Pancreas (tissue), 10 donors: ENCODE measurements at regions not wholly inside any gene's neighbourhood (a gene's known extent, or its start where the extent isn't known, plus 50 kb on each side); places are given as distances from the start of the nearest gene placed in this dataset.
"Not testable (repeated sequence)": the region's sequence is repeated elsewhere in the genome, so short reads cannot be mapped to it uniquely, and the experiment has no call there.

Source experiments
- ATAC-seq, 4 donors: fragments of 200-7000 bp; cut with Tn5 transposase; one replicate each; pipeline versions ENCODE4 v1.8.0 to v1.9.1; 2020; ENCODE audit warnings: mild to moderate bottlenecking in 4 of 4, moderate library complexity in 4 of 4
- DNase-seq, 6 donors: peaks; one replicate each; pipeline ENCODE4 v3.0.0-alpha.2; 2020
- FAIRE-seq: peaks from 2 replicates; lab custom pipeline; 2012; peaks lifted over from hg19 to GRCh38; lab: Jason Lieb, UNC
- H3K27ac ChIP-seq, 4 donors: fragments of 200-600 bp; sonication (generic); 1 replicate in 3 of 4; 2 replicates in 1 of 4; pipeline versions ENCODE4 v1.5.0 to v1.8.0; 2020
- H3K27me3 ChIP-seq, 4 donors: fragments of 200-600 bp; one replicate each; pipeline ENCODE4 v1.8.0; 2021
- H3K36me3 ChIP-seq, 3 donors: fragments of 200-600 bp; sonication (generic) in 1 of 3; one replicate each; pipeline versions ENCODE4 v1.5.0 to v1.8.0; 2020 to 2021
- H3K4me1 ChIP-seq, 3 donors: fragments of 200-600 bp; one replicate each; pipeline ENCODE4 v1.8.0; 2021
- H3K4me3 ChIP-seq, 4 donors: fragments of 200-600 bp; sonication (generic) in 2 of 4; one replicate each; pipeline versions ENCODE4 v1.5.0 to v1.8.0; 2020 to 2021
- H3K9me3 ChIP-seq, 4 donors: fragments of 200-600 bp; one replicate each; pipeline ENCODE4 v1.8.0; 2021
- WGBS, 2 donors: extraction: QIAGEN DNeasy Blood & Tissue Kit; methylation state at CpG; one replicate each; pipeline ENCODE4 v1.1.7; 2013; 5-methylcytosine and 5-hydroxymethylcytosine counted together
- intact Hi-C, 3 donors: fragments of 100-400 bp; cut with DNase I; formaldehyde crosslinking; loops; one replicate each; pipeline versions ENCODE4 v1.11.1 to v1.14.2; 2022
- TF ChIP-seq, protein P1 (sequence below), 4 donors: fragments of 200-600 bp; sonication (generic) in 3 of 4; IDR thresholded peaks; one replicate each; pipeline versions ENCODE4 v1.5.0 to v1.8.0; 2021; ENCODE audit warnings: antibody characterized with exemption in 4 of 4
- donor health status: healthy with polysubstance abuse.
- donor health status: DM: no; HTN: no; CAD: no; lungs with moderate emphysema.
- donor health status: DM: no; HTN: no; CAD: no.
- donor health status: control.
- donor health status: control.
- donor health status: Bipolar disorder and iron deficiency.
- donor health status: DM: yes; HTN: yes; CAD: no.
- donor health status: DM: no; HTN: no; CAD: no.
- donor health status: DM: no; HTN: no; CAD: no.
- donor health status: DM: yes; HTN: yes; CAD: no.

DNA sequence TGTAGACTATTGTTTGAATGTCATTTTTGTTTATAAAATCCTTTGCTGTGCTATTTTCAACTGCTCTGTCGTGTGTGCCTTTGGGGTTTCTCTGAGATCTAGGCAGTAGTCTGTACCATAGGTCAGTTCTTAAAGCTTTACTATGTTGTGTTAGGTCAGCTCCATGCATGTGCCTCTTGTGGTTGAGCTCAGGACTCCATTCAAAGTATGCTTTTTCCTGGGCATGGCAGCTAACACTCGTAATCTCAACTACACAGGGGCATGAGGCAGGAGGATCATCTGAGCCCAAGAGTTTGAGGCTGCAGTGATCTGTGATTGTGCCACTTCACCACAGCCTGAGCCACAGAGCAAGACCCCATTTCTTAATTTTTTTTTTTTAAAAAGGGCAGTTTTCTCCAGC lies 174.4 kb upstream of the SPHKAP start:
- ATAC-seq (no peak), DNase-seq (no peak), FAIRE-seq (no peak)
- no peaks in the 10 kb centered on the region for H3K9me3 ChIP-seq
- H3K27me3 ChIP-seq: no peaks in the 10 kb centered on the region
- no peak overlapping the region for H3K4me3 ChIP-seq
- TF ChIP-seq, protein P1, sequence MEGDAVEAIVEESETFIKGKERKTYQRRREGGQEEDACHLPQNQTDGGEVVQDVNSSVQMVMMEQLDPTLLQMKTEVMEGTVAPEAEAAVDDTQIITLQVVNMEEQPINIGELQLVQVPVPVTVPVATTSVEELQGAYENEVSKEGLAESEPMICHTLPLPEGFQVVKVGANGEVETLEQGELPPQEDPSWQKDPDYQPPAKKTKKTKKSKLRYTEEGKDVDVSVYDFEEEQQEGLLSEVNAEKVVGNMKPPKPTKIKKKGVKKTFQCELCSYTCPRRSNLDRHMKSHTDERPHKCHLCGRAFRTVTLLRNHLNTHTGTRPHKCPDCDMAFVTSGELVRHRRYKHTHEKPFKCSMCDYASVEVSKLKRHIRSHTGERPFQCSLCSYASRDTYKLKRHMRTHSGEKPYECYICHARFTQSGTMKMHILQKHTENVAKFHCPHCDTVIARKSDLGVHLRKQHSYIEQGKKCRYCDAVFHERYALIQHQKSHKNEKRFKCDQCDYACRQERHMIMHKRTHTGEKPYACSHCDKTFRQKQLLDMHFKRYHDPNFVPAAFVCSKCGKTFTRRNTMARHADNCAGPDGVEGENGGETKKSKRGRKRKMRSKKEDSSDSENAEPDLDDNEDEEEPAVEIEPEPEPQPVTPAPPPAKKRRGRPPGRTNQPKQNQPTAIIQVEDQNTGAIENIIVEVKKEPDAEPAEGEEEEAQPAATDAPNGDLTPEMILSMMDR (IDR thresholded peaks at IDR 0.05): no peak
- intact Hi-C loops: no loop called here
- H3K4me1 ChIP-seq: no peaks in the 10 kb centered on the region
- no peaks in the 10 kb centered on the region for H3K36me3 ChIP-seq
- H3K27ac ChIP-seq: no peak overlapping the region
- WGBS, 2 donors: 57 to 59% methylated on average over 2 of the region's 2 CpGs

DNA sequence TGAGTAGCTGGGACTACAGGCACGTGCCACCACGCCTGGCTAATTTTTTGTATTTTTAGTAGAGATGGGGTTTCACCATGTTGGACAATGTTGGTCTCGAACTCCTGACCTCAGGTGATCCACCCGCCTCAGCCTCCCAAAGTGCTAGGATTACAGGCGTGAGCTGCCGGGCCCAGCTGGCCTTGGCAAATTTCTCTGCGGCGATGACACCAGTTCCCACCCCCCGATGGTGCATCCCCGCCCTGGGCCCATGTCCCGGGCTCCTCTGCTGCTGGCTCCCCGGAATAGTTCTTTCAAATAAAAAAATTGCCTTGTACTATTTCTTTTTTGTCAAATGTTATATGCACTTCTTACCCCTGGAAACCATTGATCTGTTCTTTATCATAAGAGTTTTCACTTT lies 171.5 kb upstream of the SPHKAP start:
- H3K4me1 ChIP-seq, H3K36me3 ChIP-seq, H3K27me3 ChIP-seq, intact Hi-C loops, H3K9me3 ChIP-seq, H3K27ac ChIP-seq, ATAC-seq, DNase-seq, FAIRE-seq, H3K4me3 ChIP-seq: not testable (repeated sequence)
- 86 to 92% methylated on average over 11 to 12 of the region's 12 CpGs for WGBS, 2 donors

DNA sequence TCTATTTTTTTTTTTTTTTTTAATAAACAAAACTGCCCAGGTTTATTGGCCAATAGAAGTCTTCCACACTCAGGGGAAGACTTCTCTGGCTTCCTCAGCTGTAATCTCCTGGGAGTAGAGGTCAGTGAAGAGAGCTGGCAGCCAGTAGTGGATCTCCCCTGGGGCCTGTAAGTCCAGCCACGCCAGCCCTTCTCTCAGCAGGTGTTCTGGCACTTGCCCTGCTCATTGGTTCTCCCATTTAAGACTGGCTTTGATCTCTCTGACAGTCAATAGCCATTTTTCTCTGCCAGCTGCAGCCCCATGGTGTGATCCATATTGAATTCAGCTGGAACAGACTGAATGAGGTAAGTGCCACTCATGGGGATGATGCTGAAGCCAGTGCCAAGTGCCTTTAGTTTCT lies 170.6 kb upstream of the SPHKAP start:
- 67 to 70% methylated on average over 1 of the region's 1 CpG for WGBS, 2 donors
- Histone ChIP-seq H3K27ac (no peak overlapping the region), H3K9me3 (no peaks in the 10 kb centered on the region), H3K4me3 (no peak overlapping the region), H3K4me1 (no peaks in the 10 kb centered on the region), H3K36me3 (no peaks in the 10 kb centered on the region), H3K27me3 (no peaks in the 10 kb centered on the region)
- no peak for FAIRE-seq
- TF ChIP-seq, protein P1 (IDR thresholded peaks at IDR 0.05): no peak
- DNase-seq: no peak
- intact Hi-C loops: no loop called here
- ATAC-seq: no peak

DNA sequence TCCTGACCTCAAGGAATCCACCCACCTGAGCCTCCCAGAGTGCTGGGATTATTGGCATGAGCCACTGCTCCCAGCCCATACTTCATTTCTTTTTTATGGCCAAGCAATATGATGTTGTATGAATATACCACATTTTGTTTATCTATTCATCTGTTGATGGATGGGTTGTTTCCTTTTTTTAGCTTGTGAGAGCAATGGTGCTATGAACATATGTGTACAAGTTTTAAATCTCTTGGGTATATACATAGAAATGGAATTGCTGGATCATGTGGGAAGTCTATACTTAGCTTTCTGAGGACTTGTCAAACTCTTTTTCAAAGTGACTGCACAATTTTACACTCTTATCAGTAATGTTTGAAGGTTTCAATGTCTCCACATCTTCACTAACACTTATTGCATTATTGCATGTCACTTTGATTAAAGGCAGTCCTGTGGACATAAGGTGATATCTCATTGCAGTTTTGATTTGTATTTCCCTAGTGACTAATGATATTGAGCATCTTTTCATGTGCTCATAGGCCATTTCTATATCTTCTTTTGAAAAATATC lies 167.1 kb upstream of the SPHKAP start:
- no peak for FAIRE-seq
- Histone ChIP-seq H3K9me3 (no peaks in the 10 kb centered on the region), H3K36me3 (no peaks in the 10 kb centered on the region), H3K27me3 (no peaks in the 10 kb centered on the region), H3K4me3 (no peak overlapping the region), H3K27ac (no peak overlapping the region), H3K4me1 (no peaks in the 10 kb centered on the region)
- DNase-seq: no peak
- intact Hi-C loops: no loop called here
- TF ChIP-seq, protein P1 (IDR thresholded peaks at IDR 0.05): no peak
- ATAC-seq: no peak

DNA sequence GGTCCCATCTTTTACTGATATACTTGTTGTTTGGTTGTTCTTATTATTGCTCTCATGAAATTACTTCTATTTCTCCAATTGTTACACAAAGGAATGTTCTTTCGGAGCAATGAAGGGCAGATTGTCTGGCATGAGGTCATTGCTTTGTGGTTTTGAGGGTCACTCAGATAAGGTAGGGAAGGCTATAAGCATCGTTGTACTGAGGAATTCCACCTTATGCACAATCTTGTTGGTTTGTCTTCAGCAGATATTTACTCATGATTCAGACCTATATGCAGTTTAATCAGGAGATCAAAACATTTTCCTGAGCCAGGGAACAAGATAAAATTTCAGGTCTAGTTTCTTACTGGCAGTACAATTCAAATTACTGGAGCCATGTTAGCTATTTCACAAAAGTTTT lies 163.0 kb upstream of the SPHKAP start:
- no peak overlapping the region for H3K27ac ChIP-seq
- DNase-seq (no peak), ATAC-seq (no peak), FAIRE-seq (no peak)
- H3K9me3 ChIP-seq: no peaks in the 10 kb centered on the region
- WGBS, 2 donors: 29 to 35% methylated on average over 2 of the region's 2 CpGs
- no peaks in the 10 kb centered on the region for H3K4me1 ChIP-seq
- intact Hi-C loops: no loop called here
- H3K36me3 ChIP-seq: no peaks in the 10 kb centered on the region
- no peaks in the 10 kb centered on the region for H3K27me3 ChIP-seq
- TF ChIP-seq, protein P1 (IDR thresholded peaks at IDR 0.05): no peak
- H3K4me3 ChIP-seq: no peak overlapping the region
